RCC 7860 (cell line): ENCODE measurements at regions not wholly inside any gene's neighbourhood (a gene's known extent, or its start where the extent isn't known, plus 50 kb on each side); places are given as distances from the start of the nearest gene placed in this dataset.
"Not testable (repeated sequence)": the region's sequence is repeated elsewhere in the genome, so short reads cannot be mapped to it uniquely, and the experiment has no call there.

Experiments
- DNase-seq: peaks from one replicate; pipeline ENCODE4 v3.0.0-alpha.2; 2015; ENCODE audit warnings: low spot score
- FAIRE-seq: peaks from 2 replicates; lab custom pipeline; 2012; peaks lifted over from hg19 to GRCh38; lab: Jason Lieb, UNC

GRCh38 chr9:42862465-42862864 lies 679.0 kb downstream of the SPATA31A6 start:
- not testable (repeated sequence) for FAIRE-seq, DNase-seq
